ENCODE measurements at regions not wholly inside any gene's neighbourhood (a gene's known extent, or its start where the extent isn't known, plus 50 kb on each side); places are given as distances from the start of the nearest gene placed in this dataset.

- H3K9me3 ChIP-seq = no peaks in the 10 kb centered on the region
- no peak for ATAC-seq
- no peaks in the 10 kb centered on the region for H3K27me3 ChIP-seq
- H3K27ac ChIP-seq = no peak overlapping the region
- H3K36me3 ChIP-seq (replicated peaks in 1 of 2; ENCODE audit: insufficient read depth in 1 of 2, low read depth in 2 of 2) = no peaks in the 10 kb centered on the region
- H3K4me3 ChIP-seq = no peak overlapping the region
- whole genome bisulfite sequencing, 2 donors = 75 to 81% methylated on average over 2 of the region's 2 CpGs
- TF ChIP-seq POLR2A (IDR thresholded peaks at IDR 0.05) = no peak
- TF ChIP-seq CTCF (IDR thresholded peaks at IDR 0.05) = no peak
- peaks cover 12% of the 10 kb centered on the region for H3K4me1 ChIP-seq
- no peak for DNase-seq
- intact Hi-C loops (cut with DNase I) = no loop called here
Observed at GRCh38 chr3:80697291-80697690, 929.5 kb upstream of the ROBO1 start.

- DNase-seq (peak; percentile 22 to 72 (median 51)), ATAC-seq (peak; percentile 99)
- TF ChIP-seq CTCF (IDR thresholded peaks at IDR 0.05) = peak in 1 of 7 experiments; percentile 6
- TF ChIP-seq POLR2A (IDR thresholded peaks at IDR 0.05) = no peak
Observed at GRCh38 chr3:80696280-80696679, 928.5 kb upstream of the ROBO1 start.

GRCh38 chr3:80688814-80689213 is 921.0 kb upstream of the ROBO1 start:
- Histone ChIP-seq H3K27ac (no peak overlapping the region), H3K27me3 (no peaks in the 10 kb centered on the region), H3K4me1 (no peaks in the 10 kb centered on the region), H3K9me3 (no peaks in the 10 kb centered on the region), H3K4me3 (no peak overlapping the region), H3K36me3 (replicated peaks in 1 of 2; ENCODE audit: insufficient read depth in 1 of 2, low read depth in 2 of 2) (no peaks in the 10 kb centered on the region)
- intact Hi-C loops (cut with DNase I) = no loop called here
- TF ChIP-seq CTCF (IDR thresholded peaks at IDR 0.05) (peak in 5 of 7 experiments; percentile 12 to 35 (median 20)), POLR2A (IDR thresholded peaks at IDR 0.05) (no peak)
- WGBS, 2 donors = 0 to 4% methylated on average over 2 of the region's 2 CpGs
- peak in 2 of 4 donors; percentile 7 to 8 for DNase-seq
- no peak for ATAC-seq

More at GRCh38 chr3:80696280-80696679, 928.5 kb upstream of the ROBO1 start:
- intact Hi-C loops (cut with DNase I) = no loop called here
- no peaks in the 10 kb centered on the region for H3K27me3 ChIP-seq
- 11% methylated on average over 2 of the region's 2 CpGs for WGBS, 2 donors
- no peak overlapping the region for H3K4me3 ChIP-seq
- H3K27ac ChIP-seq = peak overlapping the region in 1 of 4 donors; percentile 1
- H3K4me1 ChIP-seq = peaks cover 12% of the 10 kb centered on the region
- H3K9me3 ChIP-seq = no peaks in the 10 kb centered on the region
- no peaks in the 10 kb centered on the region for H3K36me3 ChIP-seq (replicated peaks in 1 of 2; ENCODE audit: insufficient read depth in 1 of 2, low read depth in 2 of 2)

- H3K4me3 ChIP-seq = no peak overlapping the region
- TF ChIP-seq POLR2A (IDR thresholded peaks at IDR 0.05) = no peak
- no peak for TF ChIP-seq CTCF (IDR thresholded peaks at IDR 0.05)
- ATAC-seq (no peak), DNase-seq (no peak)
- no peaks in the 10 kb centered on the region for H3K9me3 ChIP-seq
- H3K36me3 ChIP-seq (replicated peaks in 1 of 2; ENCODE audit: insufficient read depth in 1 of 2, low read depth in 2 of 2) = no peaks in the 10 kb centered on the region
- H3K27ac ChIP-seq = no peak overlapping the region
- intact Hi-C loops (cut with DNase I) = no loop called here
- no peaks in the 10 kb centered on the region for H3K4me1 ChIP-seq
- WGBS, 2 donors = 60 to 76% methylated on average over 1 of the region's 1 CpG
- H3K27me3 ChIP-seq = no peaks in the 10 kb centered on the region
Observed at GRCh38 chr3:80682951-80683350, 915.2 kb upstream of the ROBO1 start.

- H3K4me1 ChIP-seq = no peaks in the 10 kb centered on the region
- no peak overlapping the region for H3K27ac ChIP-seq
- no peaks in the 10 kb centered on the region for H3K36me3 ChIP-seq (replicated peaks in 1 of 2; ENCODE audit: insufficient read depth in 1 of 2, low read depth in 2 of 2)
- no peaks in the 10 kb centered on the region for H3K27me3 ChIP-seq
- ATAC-seq = no peak
- intact Hi-C loops (cut with DNase I) = no loop called here
- H3K4me3 ChIP-seq = no peak overlapping the region
- H3K9me3 ChIP-seq = no peaks in the 10 kb centered on the region
- no peak for DNase-seq
- TF ChIP-seq CTCF (IDR thresholded peaks at IDR 0.05) = no peak
- no peak for TF ChIP-seq POLR2A (IDR thresholded peaks at IDR 0.05)
Observed at GRCh38 chr3:80682235-80682634, 914.4 kb upstream of the ROBO1 start.
